ENCODE measurements at regions not wholly inside any gene's neighbourhood (a gene's known extent, or its start where the extent isn't known, plus 50 kb on each side); places are given as distances from the start of the nearest gene placed in this dataset.

DNA sequence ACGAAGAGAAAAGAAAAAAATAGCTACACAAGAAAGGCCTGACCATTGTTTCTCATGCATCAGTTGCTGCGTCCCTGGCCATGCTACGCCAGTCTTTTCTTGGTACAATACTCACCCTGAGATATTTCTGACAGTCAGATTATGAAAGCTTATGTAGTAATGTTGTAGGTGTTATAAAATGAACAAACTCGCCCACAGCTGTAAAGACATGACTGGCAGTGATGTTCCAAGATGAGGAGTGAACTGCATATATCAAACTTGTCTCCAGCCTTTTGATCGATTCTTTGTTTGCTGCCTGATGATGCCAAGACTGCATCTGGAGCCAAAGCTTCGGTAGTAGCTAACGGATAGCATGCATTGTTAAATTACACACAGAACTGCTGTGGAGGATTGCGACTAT is 822.7 kb downstream of the TUSC7 start (continued):
- no peak for TF ChIP-seq SP2 (IDR thresholded peaks at IDR 0.05; ENCODE audit: low read length)
- no peak for TF ChIP-seq SRF (IDR thresholded peaks at IDR 0.05; ENCODE audit: low read depth, low read length)
- no peak for TF ChIP-seq SIX5 (IDR thresholded peaks at IDR 0.05; ENCODE audit: low read depth, low read length)
- TF ChIP-seq PHF8 (conservative IDR thresholded peaks at IDR 0.05; ENCODE audit: low read depth, low read length) = no peak
- TF ChIP-seq POLR2A (IDR thresholded peaks at IDR 0.05; ENCODE audit: control extremely low read depth in 1 of 2, low read depth in 2 of 2, low read length in 2 of 2) = no peak
- no peak for TF ChIP-seq ATF3 (IDR thresholded peaks at IDR 0.05; ENCODE audit: insufficient read depth, low read depth, low read length)
- TF ChIP-seq JUND (IDR thresholded peaks at IDR 0.05; ENCODE audit: low read length) = no peak
